ENCODE measurements at regions not wholly inside any gene's neighbourhood (a gene's known extent, or its start where the extent isn't known, plus 50 kb on each side); places are given as distances from the start of the nearest gene placed in this dataset.

GRCh38 chr2:144686518-144687215, 166.7 kb upstream of the ZEB2 start:
- ATAC-seq (ENCODE audit: low read depth) (no peak), DNase-seq (no peak)
- Mint-ChIP-seq H3K4me1 (no peaks in the 10 kb centered on the region), H3K27me3 (peaks cover 1% of the 10 kb centered on the region), H3K27ac (no peak overlapping the region), H3K36me3 (no peaks in the 10 kb centered on the region), H3K9me3 (no peaks in the 10 kb centered on the region), H3K4me3 (no peak overlapping the region)
- POLR2A ChIA-PET, result no interaction called here

GRCh38 chr2:144683966-144684365, 164.0 kb upstream of the ZEB2 start:
- Mint-ChIP-seq H3K36me3 (no peaks in the 10 kb centered on the region), H3K4me1 (no peaks in the 10 kb centered on the region), H3K27me3 (no peaks in the 10 kb centered on the region), H3K9me3 (no peaks in the 10 kb centered on the region), H3K4me3 (no peak overlapping the region), H3K27ac (no peak overlapping the region)
- POLR2A ChIA-PET, result no interaction called here
- no peak for ATAC-seq (ENCODE audit: low read depth)
- DNase-seq, result no peak

- Mint-ChIP-seq H3K27ac (no peak overlapping the region), H3K4me3 (no peak overlapping the region), H3K36me3 (no peaks in the 10 kb centered on the region), H3K27me3 (no peaks in the 10 kb centered on the region), H3K9me3 (no peaks in the 10 kb centered on the region), H3K4me1 (no peaks in the 10 kb centered on the region)
- ATAC-seq (ENCODE audit: low read depth) (no peak), DNase-seq (no peak)
- POLR2A ChIA-PET, result no interaction called here
Observed at GRCh38 chr2:144683107-144683753, 163.3 kb upstream of the ZEB2 start.

- Mint-ChIP-seq H3K4me1 (no peaks in the 10 kb centered on the region), H3K36me3 (no peaks in the 10 kb centered on the region), H3K27ac (no peak overlapping the region), H3K4me3 (no peak overlapping the region), H3K27me3 (no peaks in the 10 kb centered on the region), H3K9me3 (no peaks in the 10 kb centered on the region)
- ATAC-seq (ENCODE audit: low read depth), result no peak
- DNase-seq, result no peak
- POLR2A ChIA-PET, result no interaction called here
Observed at GRCh38 chr2:144682248-144682647, 162.3 kb upstream of the ZEB2 start.

GRCh38 chr2:144681389-144681788, 161.5 kb upstream of the ZEB2 start:
- H3K9me3 Mint-ChIP-seq, result no peaks in the 10 kb centered on the region
- DNase-seq, result no peak
- no peak overlapping the region for H3K27ac Mint-ChIP-seq
- POLR2A ChIA-PET, result no interaction called here
- H3K4me1 Mint-ChIP-seq, result no peaks in the 10 kb centered on the region
- H3K4me3 Mint-ChIP-seq, result no peak overlapping the region
- no peaks in the 10 kb centered on the region for H3K27me3 Mint-ChIP-seq
- no peak for ATAC-seq (ENCODE audit: low read depth)
- no peaks in the 10 kb centered on the region for H3K36me3 Mint-ChIP-seq

GRCh38 chr2:144679942-144680341, 160.0 kb upstream of the ZEB2 start:
- POLR2A ChIA-PET, result no interaction called here
- H3K4me3 Mint-ChIP-seq, result no peak overlapping the region
- no peak overlapping the region for H3K27ac Mint-ChIP-seq
- ATAC-seq (ENCODE audit: low read depth) (no peak), DNase-seq (no peak)
- H3K27me3 Mint-ChIP-seq, result no peaks in the 10 kb centered on the region
- no peaks in the 10 kb centered on the region for H3K9me3 Mint-ChIP-seq
- no peaks in the 10 kb centered on the region for H3K36me3 Mint-ChIP-seq
- no peaks in the 10 kb centered on the region for H3K4me1 Mint-ChIP-seq

GRCh38 chr2:144678736-144679135, 158.8 kb upstream of the ZEB2 start:
- Mint-ChIP-seq H3K27me3 (no peaks in the 10 kb centered on the region), H3K4me1 (no peaks in the 10 kb centered on the region), H3K36me3 (no peaks in the 10 kb centered on the region), H3K4me3 (no peak overlapping the region), H3K9me3 (no peaks in the 10 kb centered on the region), H3K27ac (no peak overlapping the region)
- DNase-seq (no peak), ATAC-seq (ENCODE audit: low read depth) (no peak)
- POLR2A ChIA-PET, result no interaction called here

- no peaks in the 10 kb centered on the region for H3K36me3 Mint-ChIP-seq
- H3K9me3 Mint-ChIP-seq, result no peaks in the 10 kb centered on the region
- DNase-seq, result no peak
- H3K27me3 Mint-ChIP-seq, result peaks cover 5% of the 10 kb centered on the region
- no peaks in the 10 kb centered on the region for H3K4me1 Mint-ChIP-seq
- POLR2A ChIA-PET, result no interaction called here
- no peak overlapping the region for H3K4me3 Mint-ChIP-seq
- H3K27ac Mint-ChIP-seq, result no peak overlapping the region
- ATAC-seq (ENCODE audit: low read depth), result no peak
Observed at GRCh38 chr2:144675731-144676130, 155.8 kb upstream of the ZEB2 start.

- Mint-ChIP-seq H3K9me3 (no peaks in the 10 kb centered on the region), H3K4me1 (no peaks in the 10 kb centered on the region), H3K36me3 (no peaks in the 10 kb centered on the region), H3K27me3 (peaks cover 5% of the 10 kb centered on the region), H3K4me3 (no peak overlapping the region), H3K27ac (no peak overlapping the region)
- ATAC-seq (ENCODE audit: low read depth) (no peak), DNase-seq (no peak)
- POLR2A ChIA-PET, result no interaction called here
Observed at GRCh38 chr2:144675331-144675730, 155.4 kb upstream of the ZEB2 start.

- H3K27ac Mint-ChIP-seq, result no peak overlapping the region
- H3K9me3 Mint-ChIP-seq, result no peaks in the 10 kb centered on the region
- H3K4me3 Mint-ChIP-seq, result no peak overlapping the region
- ATAC-seq (ENCODE audit: low read depth), result no peak
- POLR2A ChIA-PET, result no interaction called here
- H3K27me3 Mint-ChIP-seq, result peaks cover 5% of the 10 kb centered on the region
- DNase-seq, result no peak
- no peaks in the 10 kb centered on the region for H3K4me1 Mint-ChIP-seq
- H3K36me3 Mint-ChIP-seq, result no peaks in the 10 kb centered on the region
Observed at GRCh38 chr2:144674071-144674470, 154.2 kb upstream of the ZEB2 start.

- H3K36me3 Mint-ChIP-seq, result no peaks in the 10 kb centered on the region
- DNase-seq (no peak), ATAC-seq (ENCODE audit: low read depth) (no peak)
- no peaks in the 10 kb centered on the region for H3K9me3 Mint-ChIP-seq
- no peaks in the 10 kb centered on the region for H3K4me1 Mint-ChIP-seq
- POLR2A ChIA-PET, result no interaction called here
- H3K27me3 Mint-ChIP-seq, result peaks cover 5% of the 10 kb centered on the region
- no peak overlapping the region for H3K27ac Mint-ChIP-seq
- no peak overlapping the region for H3K4me3 Mint-ChIP-seq
Observed at GRCh38 chr2:144673456-144673855, 153.5 kb upstream of the ZEB2 start.

- H3K4me3 Mint-ChIP-seq, result no peak overlapping the region
- no peaks in the 10 kb centered on the region for H3K36me3 Mint-ChIP-seq
- ATAC-seq (ENCODE audit: low read depth), result no peak
- H3K4me1 Mint-ChIP-seq, result no peaks in the 10 kb centered on the region
- peaks cover 7% of the 10 kb centered on the region for H3K27me3 Mint-ChIP-seq
- H3K9me3 Mint-ChIP-seq, result no peaks in the 10 kb centered on the region
- no peak overlapping the region for H3K27ac Mint-ChIP-seq
- DNase-seq, result no peak
- POLR2A ChIA-PET, result no interaction called here
Observed at GRCh38 chr2:144671695-144672455, 152.0 kb upstream of the ZEB2 start.

- Mint-ChIP-seq H3K4me1 (no peaks in the 10 kb centered on the region), H3K27me3 (peaks cover 7% of the 10 kb centered on the region), H3K4me3 (no peak overlapping the region), H3K36me3 (no peaks in the 10 kb centered on the region), H3K9me3 (no peaks in the 10 kb centered on the region), H3K27ac (no peak overlapping the region)
- DNase-seq, result no peak
- POLR2A ChIA-PET, result no interaction called here
- no peak for ATAC-seq (ENCODE audit: low read depth)
Observed at GRCh38 chr2:144670738-144671137, 150.8 kb upstream of the ZEB2 start.

- Mint-ChIP-seq H3K27me3 (peaks cover 7% of the 10 kb centered on the region), H3K4me1 (no peaks in the 10 kb centered on the region), H3K36me3 (no peaks in the 10 kb centered on the region), H3K9me3 (no peaks in the 10 kb centered on the region), H3K4me3 (no peak overlapping the region), H3K27ac (no peak overlapping the region)
- POLR2A ChIA-PET, result no interaction called here
- no peak for DNase-seq
- ATAC-seq (ENCODE audit: low read depth), result no peak
Observed at GRCh38 chr2:144670080-144670479, 150.2 kb upstream of the ZEB2 start.

All from activated naive CD8-positive, alpha-beta T cell treated with anti-CD3 and anti-CD28 coated beads, Interleukin-2, amount 10 ng/mL, durations not matched to agents 7 days and 5 days (primary cell).